Astrocyte (in vitro differentiated cells and primary cell): ENCODE measurements at regions not wholly inside any gene's neighbourhood (a gene's known extent, or its start where the extent isn't known, plus 50 kb on each side); places are given as distances from the start of the nearest gene placed in this dataset.

Experiments used
- DNase-seq: peaks from one replicate; pipeline ENCODE4 v3.0.0-alpha.2; 2010; ENCODE audit warnings: low read depth
- FAIRE-seq: peaks from 2 replicates; lab custom pipeline; 2011; peaks lifted over from hg19 to GRCh38; lab: Jason Lieb, UNC
- H2AFZ ChIP-seq: 2 replicates; pipeline ENCODE4 v1.6.0; 2012; ENCODE audit warnings: low read depth, low read length, inconsistent platforms
- H3K27ac ChIP-seq: 2 replicates; pipeline ENCODE4 v1.5.1; 2011; ENCODE audit warnings: low read depth, low read length, inconsistent platforms
- H3K27me3 ChIP-seq: 2 replicates; pipeline ENCODE4 v1.6.0; 2011; ENCODE audit warnings: low read length, inconsistent platforms; ENCODE audit not compliant: insufficient read depth
- H3K36me3 ChIP-seq: 2 replicates; pipeline ENCODE4 v1.5.1; 2011; ENCODE audit warnings: low read length, inconsistent platforms; ENCODE audit not compliant: insufficient read depth
- H3K4me1 ChIP-seq: 2 replicates; pipeline ENCODE4 v1.5.1; 2011; ENCODE audit warnings: low read length, inconsistent platforms; ENCODE audit not compliant: insufficient read depth
- H3K4me2 ChIP-seq: 2 replicates; pipeline ENCODE4 v1.6.0; 2012; ENCODE audit warnings: low read length, inconsistent platforms
- H3K4me3 ChIP-seq: 2 replicates; pipeline ENCODE4 v1.5.1; 2011; ENCODE audit warnings: low read depth, mild to moderate bottlenecking, low read length, inconsistent platforms; ENCODE audit not compliant: insufficient read depth
- H3K79me2 ChIP-seq: 2 replicates; pipeline ENCODE4 v1.6.0; 2012; ENCODE audit warnings: mild to moderate bottlenecking, low read length, inconsistent platforms; ENCODE audit not compliant: insufficient read depth
- H3K9ac ChIP-seq: 2 replicates; pipeline ENCODE4 v1.6.0; 2012; ENCODE audit warnings: mild to moderate bottlenecking, low read length, inconsistent platforms
- H3K9me3 ChIP-seq: 2 replicates; pipeline ENCODE4 v1.5.1; 2012; ENCODE audit warnings: low read depth, mild to moderate bottlenecking, low read length, inconsistent platforms; ENCODE audit not compliant: insufficient read depth
- H4K20me1 ChIP-seq: 2 replicates; pipeline ENCODE4 v1.6.0; 2012; ENCODE audit warnings: low read length, inconsistent platforms; ENCODE audit not compliant: insufficient read depth
- H3K27ac Mint-ChIP-seq: one replicate; pipeline ENCODE4 v1.8.0; 2021; ENCODE audit warnings: mild to moderate bottlenecking, mixed read lengths; ENCODE audit not compliant: unreplicated experiment
- H3K27me3 Mint-ChIP-seq: one replicate; pipeline ENCODE4 v1.8.0; 2021; ENCODE audit warnings: low read depth, mixed read lengths; ENCODE audit not compliant: unreplicated experiment
- H3K36me3 Mint-ChIP-seq: one replicate; pipeline ENCODE4 v1.8.0; 2021; ENCODE audit warnings: low read depth, mixed read lengths; ENCODE audit not compliant: unreplicated experiment
- H3K4me1 Mint-ChIP-seq: one replicate; pipeline ENCODE4 v1.8.0; 2021; ENCODE audit warnings: low read depth, mixed read lengths; ENCODE audit not compliant: unreplicated experiment
- H3K4me3 Mint-ChIP-seq: one replicate; pipeline ENCODE4 v1.8.0; 2021; ENCODE audit warnings: mild to moderate bottlenecking, moderate library complexity, mixed read lengths; ENCODE audit not compliant: unreplicated experiment
- H3K9me3 Mint-ChIP-seq: one replicate; pipeline ENCODE4 v1.8.0; 2021; ENCODE audit warnings: mild to moderate bottlenecking, mixed read lengths; ENCODE audit not compliant: unreplicated experiment
- EZH2 ChIP-seq: IDR thresholded peaks from 2 replicates; pipeline ENCODE4 v1.6.1; 2012; ENCODE audit warnings: mild to moderate bottlenecking, low read length, inconsistent platforms; ENCODE audit not compliant: insufficient read depth
- TF ChIP-seq, protein P1 (sequence below): IDR thresholded peaks from 2 replicates; pipeline ENCODE4 v1.5.1; 2011; ENCODE audit warnings: low read depth, mild to moderate bottlenecking, inconsistent platforms, low read length, moderate library complexity; ENCODE audit not compliant: insufficient read depth

DNA sequence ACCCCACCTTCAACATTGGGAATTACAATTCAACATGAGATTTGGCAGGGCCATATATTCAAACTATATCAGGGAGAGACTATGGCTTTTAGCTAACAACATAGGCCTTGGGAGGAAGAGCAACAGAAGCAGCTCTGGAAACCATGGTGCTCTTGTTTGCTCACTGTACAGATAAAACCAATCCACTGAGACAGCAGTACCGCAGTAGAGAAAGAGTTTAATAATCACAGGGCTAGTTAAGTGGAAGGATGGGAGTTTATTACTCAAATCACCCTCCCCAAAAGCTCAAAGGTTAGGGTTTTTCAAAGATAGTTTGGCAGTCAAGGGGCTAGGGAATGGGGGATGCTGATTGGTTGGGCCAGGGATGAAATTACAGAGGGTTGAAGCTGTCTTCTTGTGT is 52.7 kb upstream of the CRHR1 start:
- Mint-ChIP-seq H3K27ac (no peak overlapping the region), H3K4me3 (no peak overlapping the region), H3K9me3 (peaks cover 16% of the 10 kb centered on the region), H3K27me3 (peaks cover 50% of the 10 kb centered on the region), H3K4me1 (peaks cover 4% of the 10 kb centered on the region), H3K36me3 (peaks cover 2% of the 10 kb centered on the region)
- H3K4me2 ChIP-seq = no peak overlapping the region
- no peaks in the 10 kb centered on the region for H3K36me3 ChIP-seq
- H3K4me1 ChIP-seq = no peaks in the 10 kb centered on the region
- H3K4me3 ChIP-seq = no peak overlapping the region
- H3K27me3 ChIP-seq = peaks cover 6% of the 10 kb centered on the region
- no peak overlapping the region for H3K9ac ChIP-seq
- H2AFZ ChIP-seq = no peak overlapping the region
- H3K27ac ChIP-seq = no peak overlapping the region
- H3K79me2 ChIP-seq = no peaks in the 10 kb centered on the region
- no peak for FAIRE-seq
- H4K20me1 ChIP-seq = no peaks in the 10 kb centered on the region
- H3K9me3 ChIP-seq = peaks cover 8% of the 10 kb centered on the region
- DNase-seq = no peak
- no peak for TF ChIP-seq EZH2
- TF ChIP-seq, protein P1, sequence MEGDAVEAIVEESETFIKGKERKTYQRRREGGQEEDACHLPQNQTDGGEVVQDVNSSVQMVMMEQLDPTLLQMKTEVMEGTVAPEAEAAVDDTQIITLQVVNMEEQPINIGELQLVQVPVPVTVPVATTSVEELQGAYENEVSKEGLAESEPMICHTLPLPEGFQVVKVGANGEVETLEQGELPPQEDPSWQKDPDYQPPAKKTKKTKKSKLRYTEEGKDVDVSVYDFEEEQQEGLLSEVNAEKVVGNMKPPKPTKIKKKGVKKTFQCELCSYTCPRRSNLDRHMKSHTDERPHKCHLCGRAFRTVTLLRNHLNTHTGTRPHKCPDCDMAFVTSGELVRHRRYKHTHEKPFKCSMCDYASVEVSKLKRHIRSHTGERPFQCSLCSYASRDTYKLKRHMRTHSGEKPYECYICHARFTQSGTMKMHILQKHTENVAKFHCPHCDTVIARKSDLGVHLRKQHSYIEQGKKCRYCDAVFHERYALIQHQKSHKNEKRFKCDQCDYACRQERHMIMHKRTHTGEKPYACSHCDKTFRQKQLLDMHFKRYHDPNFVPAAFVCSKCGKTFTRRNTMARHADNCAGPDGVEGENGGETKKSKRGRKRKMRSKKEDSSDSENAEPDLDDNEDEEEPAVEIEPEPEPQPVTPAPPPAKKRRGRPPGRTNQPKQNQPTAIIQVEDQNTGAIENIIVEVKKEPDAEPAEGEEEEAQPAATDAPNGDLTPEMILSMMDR = no peak

DNA sequence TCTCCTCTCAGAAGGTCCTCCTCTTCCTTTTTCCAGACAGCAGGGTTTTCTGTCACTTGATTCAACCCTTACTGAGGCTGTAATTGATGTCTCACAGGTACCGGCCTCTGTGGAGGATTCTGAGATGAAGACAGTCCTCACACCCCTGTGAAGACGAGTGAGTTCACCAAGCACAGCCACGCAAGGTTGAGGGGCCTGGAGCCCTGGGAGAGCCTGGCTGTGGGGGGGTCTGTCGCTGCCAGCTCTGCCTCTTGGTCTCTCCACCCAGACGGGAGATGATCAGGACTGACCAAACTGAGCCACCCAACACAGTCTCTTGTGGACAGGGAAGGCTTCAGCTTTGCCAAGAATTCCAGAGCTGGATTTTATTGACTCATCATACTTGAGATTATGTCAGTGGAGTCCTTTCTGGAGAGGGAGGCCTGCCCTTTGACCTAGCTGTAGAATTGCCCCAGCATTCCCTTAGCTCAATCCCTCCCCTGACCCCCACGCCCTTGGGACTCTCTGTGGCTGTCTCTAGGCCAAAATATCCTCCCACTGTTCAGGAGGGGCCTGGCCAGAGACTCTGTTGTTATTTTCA is 51.1 kb upstream of the CRHR1 start:
- FAIRE-seq (no peak), DNase-seq (no peak)
- Histone ChIP-seq H3K36me3 (no peaks in the 10 kb centered on the region), H3K4me2 (no peak overlapping the region), H3K4me1 (no peaks in the 10 kb centered on the region), H3K4me3 (no peak overlapping the region), H3K9me3 (peaks cover 8% of the 10 kb centered on the region), H4K20me1 (no peaks in the 10 kb centered on the region), H2AFZ (no peak overlapping the region), H3K27ac (no peak overlapping the region), H3K79me2 (no peaks in the 10 kb centered on the region), H3K27me3 (peaks cover 11% of the 10 kb centered on the region), H3K9ac (no peak overlapping the region)
- peaks cover 4% of the 10 kb centered on the region for H3K4me1 Mint-ChIP-seq
- TF ChIP-seq, protein P1 = no peak
- TF ChIP-seq EZH2 = no peak
- H3K27me3 Mint-ChIP-seq = peaks cover 46% of the 10 kb centered on the region
- peaks cover 2% of the 10 kb centered on the region for H3K36me3 Mint-ChIP-seq
- H3K27ac Mint-ChIP-seq = no peak overlapping the region
- peaks cover 15% of the 10 kb centered on the region for H3K9me3 Mint-ChIP-seq
- no peak overlapping the region for H3K4me3 Mint-ChIP-seq

DNA sequence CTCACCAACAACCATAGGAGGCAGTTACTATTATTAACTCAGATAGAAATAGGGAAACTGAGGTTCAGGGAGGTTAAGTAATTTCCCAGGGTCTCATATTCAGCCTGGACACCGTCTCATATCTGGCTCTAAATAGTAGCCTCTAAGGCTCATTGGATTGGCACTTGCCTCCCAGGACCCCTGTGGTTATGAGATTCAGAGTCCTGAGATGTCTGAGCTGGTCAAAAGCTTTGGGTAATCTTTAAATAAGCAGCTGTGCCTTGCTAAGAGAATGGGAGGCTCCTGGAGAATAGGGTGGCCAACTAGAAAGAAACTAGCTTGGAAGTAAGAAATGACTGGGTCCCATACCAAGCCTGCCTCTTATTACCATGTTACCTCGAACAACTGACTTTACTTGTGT is 50.3 kb upstream of the CRHR1 start:
- Mint-ChIP-seq H3K27me3 (peaks cover 38% of the 10 kb centered on the region), H3K4me3 (no peak overlapping the region), H3K4me1 (peaks cover 4% of the 10 kb centered on the region), H3K9me3 (peaks cover 15% of the 10 kb centered on the region), H3K27ac (no peak overlapping the region), H3K36me3 (peaks cover 2% of the 10 kb centered on the region)
- Histone ChIP-seq H4K20me1 (no peaks in the 10 kb centered on the region), H3K79me2 (no peaks in the 10 kb centered on the region), H3K4me1 (no peaks in the 10 kb centered on the region), H2AFZ (no peak overlapping the region), H3K27me3 (peaks cover 11% of the 10 kb centered on the region), H3K9me3 (peaks cover 8% of the 10 kb centered on the region), H3K36me3 (no peaks in the 10 kb centered on the region), H3K4me3 (no peak overlapping the region), H3K9ac (no peak overlapping the region), H3K27ac (no peak overlapping the region), H3K4me2 (no peak overlapping the region)
- no peak for FAIRE-seq
- DNase-seq = no peak
- TF ChIP-seq, protein P1 = no peak
- TF ChIP-seq EZH2 = no peak
